ENCODE measurements at regions not wholly inside any gene's neighbourhood (a gene's known extent, or its start where the extent isn't known, plus 50 kb on each side); places are given as distances from the start of the nearest gene placed in this dataset.
"Not testable (repeated sequence)": the region's sequence is repeated elsewhere in the genome, so short reads cannot be mapped to it uniquely, and the experiment has no call there.

DNA sequence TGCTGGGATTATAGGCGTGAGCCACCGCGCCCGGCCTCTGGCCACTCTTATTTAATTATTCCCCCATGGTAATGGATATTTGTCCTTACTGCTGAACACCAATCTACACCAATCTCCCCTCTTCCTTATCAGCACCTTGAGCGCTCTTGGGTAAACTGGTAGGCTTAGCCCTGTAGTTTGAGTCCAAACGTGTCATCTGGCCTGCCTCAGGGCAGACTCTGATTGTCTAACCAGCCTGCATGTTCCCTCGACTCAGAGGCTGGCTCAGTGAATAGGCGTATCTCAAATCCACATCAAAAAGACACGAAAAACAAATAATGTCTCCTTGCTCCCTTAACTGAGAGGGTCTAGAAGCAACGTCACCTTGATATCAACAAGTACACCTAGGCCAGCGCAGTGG, 260.9 kb downstream of the TFAP2C start:
- DNase-seq = no peak

DNA sequence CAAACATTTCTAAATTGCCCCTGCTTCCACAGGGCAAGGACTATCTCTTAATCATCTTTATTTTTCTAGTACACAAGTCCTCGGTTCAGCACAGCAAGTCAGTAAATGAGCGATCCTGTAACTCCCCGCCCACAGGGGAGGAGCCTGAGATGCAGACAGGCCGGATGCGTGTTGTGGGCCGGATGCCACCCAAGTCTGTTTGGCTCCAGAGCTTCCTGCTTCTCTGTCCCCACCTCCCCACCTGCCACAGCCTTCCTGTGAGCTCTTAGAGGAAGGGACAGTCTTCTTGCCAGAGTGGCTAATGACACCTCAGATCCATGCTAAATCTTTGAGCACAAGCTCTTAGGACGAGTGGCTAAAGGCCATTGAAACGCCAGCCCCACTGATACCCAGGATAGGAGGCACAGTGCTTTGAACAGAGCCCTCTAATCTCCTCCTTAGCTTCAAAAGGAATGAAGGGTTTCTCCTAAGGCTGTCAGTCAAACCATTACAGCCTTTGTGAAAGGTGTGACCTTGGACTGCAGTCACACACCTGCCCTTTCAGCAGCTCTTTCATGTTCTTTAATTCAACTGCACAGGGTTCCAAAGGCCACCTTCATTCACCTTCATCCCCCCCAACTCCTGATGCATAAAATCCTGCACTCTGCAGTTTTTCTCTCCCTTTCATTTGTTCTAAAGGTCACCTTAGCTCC, 264.3 kb downstream of the TFAP2C start:
- DNase-seq = no peak

DNA sequence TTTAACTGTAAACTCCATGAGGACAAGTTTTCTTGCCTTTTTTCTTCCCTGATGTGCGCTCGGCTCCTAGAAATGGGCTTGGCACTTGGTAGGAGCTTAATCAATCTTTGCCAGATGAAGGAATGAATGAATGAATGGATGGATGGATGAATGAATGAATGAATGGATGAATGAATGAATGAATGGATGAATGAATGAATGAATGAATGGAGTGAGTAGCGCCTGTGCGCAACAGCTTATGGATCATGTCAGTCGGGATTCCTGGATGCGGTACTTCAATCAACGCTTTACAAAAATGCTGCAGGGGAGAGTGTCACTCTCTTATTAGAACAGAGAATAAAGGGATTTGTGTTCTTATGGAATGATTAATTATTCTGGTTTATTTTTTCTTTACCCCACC, 267.3 kb downstream of the TFAP2C start:
- no peak for DNase-seq

DNA sequence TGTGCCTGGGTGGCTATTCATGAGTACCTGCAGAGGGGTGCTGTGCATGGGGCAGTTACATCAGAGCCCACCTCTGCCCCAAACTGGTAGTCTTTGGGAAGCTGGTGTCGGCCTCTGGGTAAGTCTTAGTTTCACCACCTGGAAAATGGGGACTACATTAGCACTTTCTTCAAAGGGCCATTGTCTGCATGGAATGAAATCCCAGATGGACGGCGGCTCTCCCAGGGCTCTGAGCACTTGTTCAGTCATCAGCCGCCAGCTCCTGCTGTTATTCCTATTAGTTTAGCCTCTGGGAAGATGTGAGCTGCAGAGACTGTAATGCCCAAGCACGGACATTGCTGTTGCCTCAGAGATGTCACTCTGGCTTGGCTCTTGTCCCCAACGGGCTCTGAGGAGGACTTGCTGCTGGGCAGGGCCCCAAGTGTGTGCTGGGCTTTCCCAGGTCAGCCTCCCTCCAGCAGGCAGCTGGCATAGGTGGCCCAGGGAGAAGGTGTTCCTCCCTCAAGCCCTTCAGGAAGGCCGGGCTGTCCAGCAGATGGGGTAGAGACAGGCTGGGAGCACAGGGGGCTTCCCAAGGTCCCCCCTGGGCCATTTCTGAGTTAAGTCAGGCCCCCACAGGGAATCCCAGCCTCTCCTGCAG, 268.3 kb downstream of the TFAP2C start:
- no peak for DNase-seq

DNA sequence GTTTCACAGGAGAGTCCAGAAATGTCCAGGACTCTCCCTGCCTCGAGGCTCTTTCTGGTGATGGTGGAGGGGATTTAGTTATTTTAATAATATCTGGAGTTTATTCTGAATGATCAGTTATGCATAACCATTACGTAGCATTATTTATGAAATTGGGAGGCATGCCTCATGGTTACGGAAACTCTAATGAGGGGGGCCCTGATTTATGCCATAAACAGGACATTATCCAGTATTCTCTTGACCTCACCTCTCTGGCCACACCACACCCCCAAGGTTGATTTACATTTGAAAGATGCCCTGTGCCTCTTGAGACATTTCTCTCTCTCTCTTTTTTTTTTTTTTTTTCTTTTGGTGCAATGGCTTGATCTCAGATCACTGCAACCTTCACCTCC, 268.8 kb downstream of the TFAP2C start:
- DNase-seq = no peak

DNA sequence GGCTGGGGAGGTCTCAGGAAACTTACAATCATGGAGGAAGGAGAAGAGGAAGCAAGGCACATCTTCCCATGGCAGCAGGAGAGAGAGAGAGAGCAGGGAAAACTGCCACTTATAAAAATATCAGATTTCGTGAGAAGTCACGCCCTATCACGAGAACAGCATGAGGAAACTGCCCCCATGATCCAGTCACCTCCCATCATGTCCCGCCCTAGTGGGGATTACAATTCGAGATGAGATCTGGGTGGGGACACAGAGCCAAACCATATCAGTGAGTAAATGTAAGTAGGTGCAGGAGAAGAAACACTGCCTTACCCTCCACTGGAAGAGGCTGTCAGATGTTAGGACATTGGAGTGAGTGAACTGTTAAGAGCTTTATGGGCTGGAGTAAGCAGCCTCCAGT, 270.4 kb downstream of the TFAP2C start:
- no peak for DNase-seq

DNA sequence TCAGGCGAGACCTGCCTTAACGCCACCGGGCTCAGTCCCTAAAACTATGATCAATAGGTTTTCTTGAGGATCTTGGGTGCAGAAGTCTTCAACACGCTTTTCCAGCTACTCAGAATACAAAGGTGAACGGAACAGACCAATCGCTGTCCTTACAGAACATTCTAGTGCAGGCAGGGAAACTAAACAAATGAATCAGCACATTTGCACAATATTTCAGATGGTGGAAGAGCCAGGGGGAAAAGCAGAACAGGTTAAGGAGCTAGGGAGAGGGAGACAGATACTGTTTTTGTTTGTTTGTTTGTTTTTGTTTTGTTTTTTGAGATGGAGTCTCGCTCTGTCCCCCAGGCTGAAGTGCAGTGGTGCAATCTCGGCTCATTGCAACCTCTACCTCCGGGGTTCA, 271.1 kb downstream of the TFAP2C start:
- no peak for DNase-seq

DNA sequence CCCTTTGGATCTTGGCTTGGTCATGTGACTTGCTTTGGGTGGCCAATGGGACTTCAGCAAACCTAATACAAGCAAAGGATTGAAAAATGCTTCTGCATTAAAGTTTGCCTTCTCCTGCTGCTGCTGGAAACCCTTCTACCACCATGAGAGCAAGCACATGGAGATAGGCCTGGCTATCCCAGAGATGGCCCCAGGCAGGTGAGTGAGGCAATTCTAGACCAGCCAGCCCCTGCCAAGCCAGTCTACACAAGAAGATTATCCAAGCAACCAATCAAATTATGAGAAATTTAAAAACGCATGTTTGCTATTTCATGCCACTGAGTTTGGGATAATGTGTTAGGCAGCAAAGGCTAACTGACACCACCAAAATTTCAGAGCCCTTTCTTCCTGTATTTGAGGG, 274.3 kb downstream of the TFAP2C start:
- no peak for DNase-seq

DNA sequence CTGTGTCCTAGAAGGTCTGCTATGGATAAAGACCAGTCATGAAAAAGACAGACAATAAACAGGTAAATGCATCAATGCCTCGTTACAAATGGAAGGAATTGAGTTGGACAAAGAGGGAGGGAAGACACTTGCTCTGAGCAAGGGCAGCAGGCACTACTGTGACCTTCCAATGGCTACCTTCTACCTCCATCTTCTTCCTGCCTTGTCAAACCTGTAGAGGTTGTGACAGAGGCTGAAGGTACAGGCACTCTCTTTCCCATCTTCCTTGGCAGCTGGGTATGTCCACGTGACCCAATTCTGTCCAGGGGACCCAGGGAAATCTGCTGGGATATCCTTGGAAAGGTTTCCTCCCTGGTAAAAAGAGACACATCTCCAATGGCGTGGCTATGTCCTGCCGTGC, 274.8 kb downstream of the TFAP2C start:
- no peak for DNase-seq

DNA sequence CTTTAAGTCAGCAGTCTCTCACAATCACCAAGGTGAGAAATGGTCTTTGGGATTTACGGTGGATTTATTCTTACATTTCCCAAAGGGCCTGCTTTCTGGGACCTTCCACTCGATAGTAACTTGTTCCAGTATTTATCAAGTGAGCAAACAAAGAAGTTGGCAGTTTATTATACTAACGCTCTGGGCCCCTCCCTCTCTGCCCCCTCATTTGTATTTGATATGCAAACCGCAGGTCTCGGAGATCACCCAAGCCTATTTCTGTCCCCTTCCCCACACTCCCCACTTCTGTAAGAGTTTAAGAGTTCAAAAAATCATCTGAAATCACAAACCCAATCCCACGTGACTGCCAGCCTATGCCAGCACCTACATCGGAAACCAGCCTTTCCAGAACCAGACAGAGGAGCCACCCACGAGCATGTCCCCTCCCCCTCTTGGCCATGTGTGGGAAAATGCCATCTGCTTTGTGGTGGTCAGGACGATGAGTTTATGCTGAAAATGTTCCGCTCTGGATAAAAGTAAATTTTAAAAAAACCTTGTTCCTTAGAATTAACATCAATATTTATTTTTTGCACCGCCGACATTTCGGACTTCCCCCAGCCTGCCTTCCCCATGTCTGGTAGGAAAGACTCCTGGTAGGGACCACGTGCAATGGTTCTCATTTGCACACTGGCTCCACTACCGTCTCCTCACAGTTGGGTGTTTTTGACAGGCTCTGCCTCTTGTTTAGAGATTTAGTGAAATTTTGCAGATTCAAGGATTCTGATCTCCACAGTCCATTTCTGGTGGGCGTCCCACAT, 281.0 kb downstream of the TFAP2C start:
- DNase-seq = no peak

DNA sequence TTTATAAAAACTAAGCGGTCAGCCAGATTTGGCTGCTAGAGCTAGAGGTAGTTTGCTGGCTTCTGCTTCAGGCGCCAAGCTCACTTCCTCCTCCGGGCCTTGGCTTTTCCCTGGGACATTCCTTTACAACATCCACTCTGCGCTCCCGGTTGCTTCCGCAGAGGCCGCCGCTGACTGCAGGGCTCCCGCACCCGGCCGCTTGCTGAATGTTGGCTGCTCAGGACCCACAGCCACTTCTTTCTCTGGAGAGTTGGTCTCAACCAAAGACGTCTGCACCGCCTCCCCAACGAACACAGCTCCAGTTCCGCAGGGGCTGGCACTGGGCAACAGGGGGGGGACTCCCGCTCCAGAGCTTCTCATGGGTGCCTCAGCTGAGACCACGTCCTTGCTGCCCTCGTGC, 282.8 kb downstream of the TFAP2C start:
- no peak for DNase-seq

DNA sequence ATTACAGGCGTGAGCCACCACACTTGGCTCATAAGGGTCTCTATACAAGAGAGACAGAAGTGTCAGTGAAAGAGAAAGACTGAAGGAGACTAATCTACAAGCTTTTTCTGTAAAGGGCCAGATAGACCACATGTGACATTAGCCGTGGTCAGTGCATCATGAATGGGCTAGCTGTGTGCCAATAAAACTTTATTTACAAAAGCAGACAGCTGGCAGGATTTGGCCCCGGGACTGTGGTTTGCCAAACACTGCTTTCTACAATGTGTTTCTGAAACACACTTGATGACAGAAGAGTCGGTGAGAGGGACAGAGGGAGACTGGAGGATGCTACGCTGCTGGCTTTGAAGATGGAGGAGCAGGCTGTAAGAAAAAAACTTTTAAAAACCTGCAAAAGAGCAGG, 285.4 kb downstream of the TFAP2C start:
- DNase-seq = no peak

DNA sequence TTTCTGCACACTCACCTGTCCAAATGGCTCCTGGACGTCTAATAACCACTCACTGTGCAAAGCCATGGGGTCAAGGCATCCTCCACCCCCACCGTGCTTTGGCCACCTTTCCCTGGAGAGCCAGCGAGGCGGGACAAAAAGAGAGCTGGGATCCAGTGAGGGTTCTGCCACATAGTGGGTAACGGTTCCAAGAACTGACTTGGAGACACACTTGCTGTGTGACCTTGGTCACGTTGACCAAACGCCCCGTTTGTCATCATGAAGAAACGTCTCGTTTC, 287.2 kb downstream of the TFAP2C start:
- no peak for DNase-seq

DNA sequence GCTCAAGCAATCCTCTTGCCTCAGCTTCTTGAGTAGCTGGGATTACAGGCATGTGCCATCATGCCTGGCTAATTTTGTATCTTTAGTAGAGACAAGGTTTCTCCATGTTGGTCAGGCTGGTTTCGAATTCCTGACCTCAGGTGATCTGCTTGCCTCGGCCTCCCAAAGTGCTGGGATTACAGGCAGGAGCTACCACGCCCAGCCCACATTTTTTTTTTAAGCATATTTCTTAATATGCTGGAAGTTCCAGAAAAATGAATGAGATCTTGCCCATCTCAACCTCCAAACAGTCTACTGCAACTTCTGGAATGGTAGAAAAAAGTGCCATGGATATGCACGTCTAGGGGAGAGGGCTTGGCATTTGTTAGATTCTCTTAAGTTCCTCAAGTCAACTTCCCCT, 290.9 kb downstream of the TFAP2C start:
- DNase-seq = not testable (repeated sequence)

DNA sequence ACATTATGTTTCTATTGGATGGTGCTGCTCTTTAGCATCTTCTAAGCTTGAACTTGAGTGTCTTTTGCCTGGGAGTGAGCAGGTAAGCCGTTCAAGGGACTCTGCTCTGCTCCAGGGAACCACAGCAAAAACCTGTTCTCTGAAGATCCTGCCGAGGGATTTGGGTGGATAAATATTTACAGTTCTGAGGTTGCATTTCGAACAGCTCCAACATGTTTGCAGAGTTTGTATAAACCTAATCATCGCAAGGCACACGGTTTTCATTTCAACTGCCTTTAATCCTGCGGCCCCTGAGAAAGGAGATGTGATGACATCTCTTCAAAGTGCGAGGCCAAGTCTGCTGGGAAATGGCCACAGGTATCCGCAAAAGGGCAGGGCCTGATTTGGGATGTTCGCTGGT, 293.4 kb downstream of the TFAP2C start:
- DNase-seq = no peak

DNA sequence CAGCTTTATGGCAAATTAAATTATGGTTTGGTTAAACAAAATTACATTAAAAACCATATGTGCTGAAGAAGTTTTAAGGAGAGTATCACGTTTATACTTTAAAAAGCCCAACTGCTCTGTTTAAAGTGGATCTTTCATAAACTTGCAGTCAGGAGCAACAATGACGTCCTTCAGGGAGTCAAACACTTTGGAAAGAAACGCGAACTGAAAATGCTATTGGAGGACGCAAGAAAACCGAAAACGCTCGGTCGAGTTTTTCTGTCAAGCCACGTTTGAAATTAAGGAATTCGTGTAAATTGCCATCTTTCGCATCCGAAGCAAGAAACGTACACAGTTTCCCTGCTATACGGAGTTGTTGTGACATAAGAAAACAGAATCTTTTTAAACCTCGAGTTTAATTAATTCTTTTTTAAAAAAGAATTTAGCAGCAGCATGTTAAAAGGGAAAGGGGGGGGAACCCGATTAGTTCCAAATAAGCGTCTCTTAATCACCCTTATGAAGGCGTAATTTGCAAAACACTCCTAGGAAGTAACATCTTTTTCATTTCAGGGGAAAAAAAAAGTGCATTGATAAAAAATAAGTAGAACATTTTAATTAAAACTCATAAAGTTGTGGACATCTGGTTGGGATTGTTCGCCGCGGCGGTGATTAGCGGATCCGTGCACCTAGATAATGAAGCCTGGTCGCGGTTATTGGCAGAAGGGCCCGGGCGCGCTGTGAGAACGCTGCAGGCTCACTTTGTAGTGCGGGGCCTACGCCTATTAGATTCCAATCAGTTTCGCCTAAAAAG, 295.4 kb downstream of the TFAP2C start:
- DNase-seq = no peak

DNA sequence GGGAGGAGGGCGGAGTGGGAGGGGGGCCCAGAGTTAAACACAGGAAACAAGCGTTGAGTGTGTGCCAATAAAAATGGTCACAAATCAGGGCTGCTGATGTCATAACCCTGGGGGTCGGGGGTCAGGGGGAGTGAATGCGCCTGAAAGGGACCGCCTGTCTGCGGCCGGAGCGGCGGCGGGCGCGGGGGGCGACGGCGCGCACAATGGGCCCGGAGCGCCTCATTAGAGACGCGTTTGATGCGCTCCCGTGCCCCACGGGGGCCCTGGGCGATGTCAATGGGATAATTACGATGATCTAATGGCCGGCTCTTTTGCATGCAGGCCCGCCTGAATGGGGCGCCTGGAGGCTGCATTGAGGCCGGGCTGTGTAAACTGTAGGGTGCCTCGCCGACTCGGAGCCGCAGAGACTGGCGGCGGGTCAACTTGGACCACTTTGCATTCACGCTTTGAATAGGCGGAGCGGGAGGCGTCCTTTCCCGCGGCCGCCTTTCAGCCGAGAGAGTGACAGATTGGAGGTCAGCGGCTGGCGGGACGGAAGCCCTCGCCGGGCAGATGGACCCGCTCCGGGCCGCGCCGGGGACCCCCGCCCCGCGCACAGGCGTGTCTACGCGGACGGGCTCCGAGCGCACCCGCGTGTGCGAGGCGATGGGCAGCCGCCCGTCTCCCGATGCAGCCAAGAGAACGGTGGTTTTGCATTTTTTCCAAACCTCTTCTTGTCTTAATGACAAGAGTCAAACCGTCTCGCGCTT, 296.1 kb downstream of the TFAP2C start:
- no peak for DNase-seq

DNA sequence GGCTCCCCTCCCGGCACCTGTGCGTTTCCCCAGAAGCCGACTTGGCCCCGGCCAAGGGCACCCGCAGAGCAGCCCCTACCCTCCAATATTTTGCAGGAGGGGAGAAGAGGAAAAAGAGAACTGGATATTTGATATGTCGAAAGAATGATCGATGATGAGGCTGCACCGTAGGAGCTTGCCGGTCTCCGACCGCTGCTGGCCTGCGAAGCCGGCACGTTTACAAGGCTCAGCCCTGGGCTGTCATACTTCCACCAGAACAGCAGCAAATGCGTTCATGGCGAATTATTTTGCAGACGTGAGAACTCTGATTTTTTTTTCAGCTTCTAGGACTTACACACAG, 296.7 kb downstream of the TFAP2C start:
- DNase-seq = no peak

DNA sequence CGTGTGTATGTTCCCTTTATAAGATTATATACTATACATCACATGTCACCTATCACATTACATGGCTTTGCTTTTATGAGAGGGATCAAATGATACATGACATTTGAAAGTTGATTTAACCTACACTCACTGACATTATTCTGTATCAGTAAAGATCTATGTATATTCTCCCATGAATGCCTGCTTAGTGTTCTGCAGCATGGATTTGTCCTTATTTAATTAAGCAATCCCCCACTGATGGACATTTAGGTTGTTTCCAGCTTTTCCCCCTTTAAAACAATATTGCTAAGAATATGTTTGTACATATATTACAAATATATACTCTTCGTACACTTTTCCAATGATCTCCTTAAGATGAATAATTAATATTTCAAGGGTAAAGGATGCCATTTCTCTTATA, 297.4 kb downstream of the TFAP2C start:
- no peak for DNase-seq

DNA sequence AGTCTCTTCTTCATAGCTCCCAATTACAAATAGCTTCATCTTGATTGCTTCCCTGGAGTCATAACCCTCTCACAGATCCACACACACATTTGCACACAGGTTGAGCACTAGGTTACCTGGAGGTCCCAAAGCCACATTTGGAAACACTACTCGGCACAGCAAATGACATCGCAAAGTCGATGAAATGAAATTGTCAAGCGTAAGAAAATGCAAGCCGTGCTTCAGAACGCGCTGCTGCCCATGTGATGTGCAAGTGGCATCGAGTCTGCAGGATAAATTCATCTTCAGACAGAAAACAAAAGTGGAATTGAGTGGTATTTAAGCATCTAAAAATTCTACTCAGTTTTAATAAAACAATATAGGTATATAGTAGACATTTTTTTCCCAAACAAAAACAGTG, 298.0 kb downstream of the TFAP2C start:
- DNase-seq = no peak

DNA sequence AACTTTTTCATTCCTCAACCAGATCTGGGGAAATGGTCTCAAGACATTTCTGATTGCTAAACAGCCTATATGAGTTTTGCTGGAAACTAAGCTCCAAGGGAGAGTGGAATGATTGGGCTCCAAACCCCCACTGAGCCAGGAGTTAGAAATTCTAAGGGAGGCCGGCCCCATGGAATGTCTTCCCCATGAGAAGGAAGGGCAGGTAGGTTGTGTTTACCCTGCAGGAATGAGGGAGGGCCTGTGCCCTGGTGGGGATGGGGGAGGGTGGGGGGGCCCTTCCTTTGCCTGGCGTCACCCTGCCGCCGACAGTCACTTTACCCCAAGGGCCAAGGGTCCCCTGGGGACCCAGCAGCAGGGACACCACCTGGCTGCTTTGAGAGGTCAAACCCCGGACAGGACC, 298.9 kb downstream of the TFAP2C start:
- no peak for DNase-seq

DNA sequence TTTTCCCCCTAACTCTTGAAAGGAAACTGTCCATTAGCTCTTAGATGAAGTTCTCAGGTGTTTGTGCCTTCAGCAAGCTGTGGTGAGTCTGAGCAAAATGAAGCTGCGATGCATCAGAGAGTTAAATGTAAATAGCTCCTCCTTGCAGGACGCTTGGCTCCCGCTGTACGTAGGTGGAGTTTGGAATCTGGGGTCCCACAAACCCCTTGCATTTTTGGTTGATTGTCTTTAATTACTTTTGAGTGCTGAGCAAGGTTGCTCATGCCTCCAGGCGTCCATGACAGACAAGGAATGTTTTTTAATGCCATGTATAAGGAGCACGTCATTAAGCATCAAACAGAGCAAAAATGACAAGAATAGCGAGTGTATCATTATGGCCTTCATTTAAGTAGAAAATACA, 300.5 kb downstream of the TFAP2C start:
- no peak for DNase-seq

DNA sequence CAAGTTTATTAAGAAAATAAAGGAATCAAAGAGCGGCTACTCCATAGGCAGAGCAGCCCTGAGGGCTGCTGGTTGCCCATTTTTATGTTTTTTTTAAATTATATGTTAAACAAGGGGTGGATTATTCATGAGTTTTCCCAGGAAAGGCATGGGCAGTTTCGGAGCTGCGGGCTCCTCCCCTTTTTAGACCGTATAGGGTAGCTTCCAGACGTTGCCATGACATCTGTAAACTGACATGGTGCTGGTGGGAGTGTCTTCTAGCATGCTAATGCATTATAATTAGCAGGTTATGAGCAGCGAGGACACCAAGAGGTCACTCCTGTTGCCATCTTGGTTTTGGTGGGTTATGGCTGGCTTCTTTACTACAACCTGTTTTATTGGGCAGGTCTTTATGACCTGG, 301.8 kb downstream of the TFAP2C start:
- no peak for DNase-seq

All from NCI-H1105 treated with DMSO at 0.1 percent for 48 hours (cell line).